ENCODE measurements at regions not wholly inside any gene's neighbourhood (a gene's known extent, or its start where the extent isn't known, plus 50 kb on each side); places are given as distances from the start of the nearest gene placed in this dataset.

DNA sequence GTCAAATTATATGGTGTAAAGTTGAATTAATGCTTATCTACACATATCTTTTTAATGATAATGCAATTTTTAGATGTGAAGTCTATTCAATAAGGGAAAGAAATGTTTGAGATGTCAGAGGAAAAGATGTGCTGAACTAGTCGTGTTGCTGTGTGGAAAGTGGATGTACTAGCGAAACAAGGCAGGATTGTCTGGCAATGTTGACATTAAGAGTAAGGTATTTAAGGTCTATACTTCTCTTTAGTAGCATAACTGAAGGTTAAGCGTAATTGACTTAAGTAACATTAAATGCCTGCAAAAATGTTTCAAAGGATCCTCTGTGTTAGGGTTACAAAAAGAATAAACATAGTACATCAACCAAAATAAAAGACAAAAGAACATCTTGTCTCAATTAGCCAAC, 787.3 kb upstream of the KLHL1 start:
- TF ChIP-seq EZH2 (IDR thresholded peaks at IDR 0.05; ENCODE audit: low read depth), result no peak
- TF ChIP-seq, protein P1, sequence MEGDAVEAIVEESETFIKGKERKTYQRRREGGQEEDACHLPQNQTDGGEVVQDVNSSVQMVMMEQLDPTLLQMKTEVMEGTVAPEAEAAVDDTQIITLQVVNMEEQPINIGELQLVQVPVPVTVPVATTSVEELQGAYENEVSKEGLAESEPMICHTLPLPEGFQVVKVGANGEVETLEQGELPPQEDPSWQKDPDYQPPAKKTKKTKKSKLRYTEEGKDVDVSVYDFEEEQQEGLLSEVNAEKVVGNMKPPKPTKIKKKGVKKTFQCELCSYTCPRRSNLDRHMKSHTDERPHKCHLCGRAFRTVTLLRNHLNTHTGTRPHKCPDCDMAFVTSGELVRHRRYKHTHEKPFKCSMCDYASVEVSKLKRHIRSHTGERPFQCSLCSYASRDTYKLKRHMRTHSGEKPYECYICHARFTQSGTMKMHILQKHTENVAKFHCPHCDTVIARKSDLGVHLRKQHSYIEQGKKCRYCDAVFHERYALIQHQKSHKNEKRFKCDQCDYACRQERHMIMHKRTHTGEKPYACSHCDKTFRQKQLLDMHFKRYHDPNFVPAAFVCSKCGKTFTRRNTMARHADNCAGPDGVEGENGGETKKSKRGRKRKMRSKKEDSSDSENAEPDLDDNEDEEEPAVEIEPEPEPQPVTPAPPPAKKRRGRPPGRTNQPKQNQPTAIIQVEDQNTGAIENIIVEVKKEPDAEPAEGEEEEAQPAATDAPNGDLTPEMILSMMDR (conservative IDR thresholded peaks at IDR 0.05), result no peak
- Histone ChIP-seq H3K27ac (no peak overlapping the region), H3K27me3 (ENCODE audit: insufficient read depth, low read depth) (no peaks in the 10 kb centered on the region), H3K9me2 (ENCODE audit: insufficient read depth) (no peaks in the 10 kb centered on the region; the same call in 1 of the 2 replicates), H3K9me3 (ENCODE audit: insufficient read depth, low read depth) (no peaks in the 10 kb centered on the region), H3K4me1 (replicated peaks; ENCODE audit: insufficient read depth) (no peaks in the 10 kb centered on the region), H3K36me3 (ENCODE audit: low read depth) (no peaks in the 10 kb centered on the region), H3K4me2 (no peak overlapping the region), H3F3A (ENCODE audit: insufficient read depth, low read depth) (no peaks in the 10 kb centered on the region), H3K79me2 (ENCODE audit: low read depth) (no peaks in the 10 kb centered on the region), H3K4me3 (no peak overlapping the region), H4K20me1 (ENCODE audit: insufficient read depth) (no peaks in the 10 kb centered on the region), H2AFZ (no peak overlapping the region)
- intact Hi-C loops (cut with micrococcal nuclease; ENCODE audit: unreplicated experiment), result no loop called here
- no TSS peak for BruUV-seq (replicated peaks)
- ChIA-PET CTCF (no interaction called here), POLR2A (ENCODE audit: unreplicated experiment) (no interaction called here)
- DNase-seq, result no peak

DNA sequence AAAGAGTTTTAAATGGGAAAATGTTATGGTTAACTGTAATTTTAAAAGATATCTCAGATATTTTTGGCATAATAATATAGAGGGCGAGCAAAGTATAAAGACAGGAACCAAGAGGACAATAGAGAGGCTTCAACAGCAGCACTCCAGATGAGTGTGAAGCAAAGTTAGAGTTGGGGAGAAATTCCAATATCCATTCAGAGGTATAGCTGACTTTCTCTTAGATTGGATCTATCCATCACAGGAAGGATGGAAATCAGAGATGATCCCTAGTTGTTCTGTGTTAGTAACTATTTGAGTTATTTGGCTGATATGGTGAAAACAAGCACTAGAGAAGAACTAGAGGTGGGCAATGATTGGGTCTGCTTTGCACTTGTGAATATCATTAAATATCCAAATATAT, 786.0 kb upstream of the KLHL1 start:
- Histone ChIP-seq H3K9me3 (ENCODE audit: insufficient read depth, low read depth) (no peaks in the 10 kb centered on the region), H3K4me3 (no peak overlapping the region), H3K27ac (no peak overlapping the region), H3K36me3 (ENCODE audit: low read depth) (no peaks in the 10 kb centered on the region), H3K9me2 (ENCODE audit: insufficient read depth) (no peaks in the 10 kb centered on the region), H3K4me2 (no peak overlapping the region), H4K20me1 (ENCODE audit: insufficient read depth) (no peaks in the 10 kb centered on the region), H3K79me2 (ENCODE audit: low read depth) (no peaks in the 10 kb centered on the region), H3K27me3 (ENCODE audit: insufficient read depth, low read depth) (no peaks in the 10 kb centered on the region), H2AFZ (no peak overlapping the region), H3K4me1 (replicated peaks; ENCODE audit: insufficient read depth) (no peaks in the 10 kb centered on the region), H3F3A (ENCODE audit: insufficient read depth, low read depth) (no peaks in the 10 kb centered on the region)
- CTCF ChIA-PET, result no interaction called here
- TF ChIP-seq, protein P1 (conservative IDR thresholded peaks at IDR 0.05), result no peak
- TF ChIP-seq EZH2 (IDR thresholded peaks at IDR 0.05; ENCODE audit: low read depth), result no peak
- POLR2A ChIA-PET (ENCODE audit: unreplicated experiment), result no interaction called here
- intact Hi-C loops (cut with micrococcal nuclease; ENCODE audit: unreplicated experiment), result no loop called here
- BruUV-seq (replicated peaks), result no TSS peak
- no peak for DNase-seq

DNA sequence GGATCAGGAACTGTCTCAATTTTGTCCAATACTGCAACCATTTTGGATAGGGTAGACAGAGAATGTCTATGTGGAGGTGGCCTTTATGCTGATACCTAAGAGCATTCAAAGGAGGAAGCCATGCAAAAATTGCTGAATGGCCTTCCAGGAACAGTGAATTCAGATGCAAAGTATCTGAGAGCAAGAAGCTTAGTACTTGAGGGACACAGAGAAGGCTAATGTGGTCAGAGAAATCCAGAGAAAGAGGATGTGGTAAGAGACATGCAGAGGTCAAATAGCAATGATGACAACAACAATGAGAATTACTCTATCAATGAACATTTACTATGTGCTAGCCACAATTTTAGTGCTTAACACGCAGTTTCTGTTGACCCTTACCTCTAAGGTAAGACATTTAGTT, 785.6 kb upstream of the KLHL1 start:
- Histone ChIP-seq H2AFZ (no peak overlapping the region), H3F3A (ENCODE audit: insufficient read depth, low read depth) (no peaks in the 10 kb centered on the region), H3K4me3 (no peak overlapping the region), H3K27ac (no peak overlapping the region), H3K27me3 (ENCODE audit: insufficient read depth, low read depth) (no peaks in the 10 kb centered on the region), H4K20me1 (ENCODE audit: insufficient read depth) (no peaks in the 10 kb centered on the region), H3K4me1 (replicated peaks; ENCODE audit: insufficient read depth) (no peaks in the 10 kb centered on the region), H3K4me2 (no peak overlapping the region), H3K9me3 (ENCODE audit: insufficient read depth, low read depth) (no peaks in the 10 kb centered on the region), H3K36me3 (ENCODE audit: low read depth) (no peaks in the 10 kb centered on the region), H3K79me2 (ENCODE audit: low read depth) (no peaks in the 10 kb centered on the region), H3K9me2 (ENCODE audit: insufficient read depth) (no peaks in the 10 kb centered on the region)
- TF ChIP-seq, protein P1 (conservative IDR thresholded peaks at IDR 0.05), result no peak
- TF ChIP-seq EZH2 (IDR thresholded peaks at IDR 0.05; ENCODE audit: low read depth), result no peak
- intact Hi-C loops (cut with micrococcal nuclease; ENCODE audit: unreplicated experiment), result no loop called here
- DNase-seq, result no peak
- no TSS peak for BruUV-seq (replicated peaks)
- ChIA-PET POLR2A (ENCODE audit: unreplicated experiment) (no interaction called here), CTCF (no interaction called here)

All from PC-9 (cell line).